Calu3 (cell line): ENCODE measurements at regions not wholly inside any gene's neighbourhood (a gene's known extent, or its start where the extent isn't known, plus 50 kb on each side); places are given as distances from the start of the nearest gene placed in this dataset.

ENCODE experiments used
- BruUV-seq: library from RNA; stranded (reverse); fragments of 400-500 nt; replicated peaks from 2 replicates; lab custom pipeline; 2021; lab: Mats Ljungman, UMichigan
- CTCF ChIA-PET: fragments of 300-600 bp; sonication (Branson Sonifier 250); formaldehyde crosslinking; loops from one replicate; lab custom pipeline; 2022; ENCODE audit warnings: antibody characterized with exemption; lab: Charles Lee
- DNase-seq: peaks from one replicate; pipeline ENCODE4 v3.0.0; 2022
- H3K27ac Mint-ChIP-seq: one replicate; pipeline ENCODE4 v1.8.0; 2022; ENCODE audit warnings: mixed read lengths; ENCODE audit not compliant: unreplicated experiment
- H3K27me3 Mint-ChIP-seq: one replicate; pipeline ENCODE4 v1.8.0; 2022; ENCODE audit warnings: mixed read lengths; ENCODE audit not compliant: unreplicated experiment
- H3K36me3 Mint-ChIP-seq: one replicate; pipeline ENCODE4 v1.8.0; 2022; ENCODE audit warnings: mild to moderate bottlenecking, moderate library complexity, mixed read lengths; ENCODE audit not compliant: insufficient read depth, unreplicated experiment
- H3K4me1 Mint-ChIP-seq: one replicate; pipeline ENCODE4 v1.8.0; 2022; ENCODE audit warnings: mild to moderate bottlenecking, low read depth, mixed read lengths; ENCODE audit not compliant: unreplicated experiment
- H3K4me3 Mint-ChIP-seq: one replicate; pipeline ENCODE4 v1.8.0; 2022; ENCODE audit warnings: mild to moderate bottlenecking, low read depth, moderate library complexity, mixed read lengths; ENCODE audit not compliant: unreplicated experiment
- H3K9me3 Mint-ChIP-seq: one replicate; pipeline ENCODE4 v1.8.0; 2022; ENCODE audit warnings: low read depth, mixed read lengths; ENCODE audit not compliant: unreplicated experiment
- intact Hi-C: fragments of 100-400 bp; cut with micrococcal nuclease; formaldehyde crosslinking; loops from one replicate; pipeline ENCODE4 v1.10.0; 2022; ENCODE audit not compliant: unreplicated experiment
- TF ChIP-seq, protein P1 (sequence below): fragments of 200-600 bp; IDR thresholded peaks from one replicate; pipeline ENCODE4 v1.8.0; 2022; ENCODE audit warnings: antibody characterized with exemption; ENCODE audit not compliant: unreplicated experiment

DNA sequence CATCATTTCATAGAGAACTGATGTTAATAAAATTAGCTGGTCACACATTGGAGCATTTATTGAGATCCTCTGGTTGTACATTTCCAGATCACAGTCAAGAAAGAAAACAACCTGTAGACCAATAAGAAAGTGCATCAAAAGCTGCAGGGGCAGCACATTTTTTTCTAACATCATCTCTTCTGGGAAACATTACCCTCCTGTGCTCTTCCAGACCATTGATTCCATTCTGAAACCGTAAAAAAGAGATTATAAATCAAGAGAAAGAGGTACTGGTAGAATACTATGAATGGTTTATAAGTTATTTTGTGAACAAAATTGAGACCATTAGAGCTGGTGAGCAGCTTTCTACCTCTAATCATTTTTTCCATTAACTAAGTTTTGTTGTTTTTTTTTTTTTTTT, 1548.2 kb upstream of the CELF4 start:
- Mint-ChIP-seq H3K27me3 (no peaks in the 10 kb centered on the region), H3K27ac (no peak overlapping the region), H3K4me3 (no peak overlapping the region), H3K9me3 (no peaks in the 10 kb centered on the region), H3K4me1 (no peaks in the 10 kb centered on the region), H3K36me3 (no peaks in the 10 kb centered on the region)
- no TSS peak for BruUV-seq
- TF ChIP-seq, protein P1, sequence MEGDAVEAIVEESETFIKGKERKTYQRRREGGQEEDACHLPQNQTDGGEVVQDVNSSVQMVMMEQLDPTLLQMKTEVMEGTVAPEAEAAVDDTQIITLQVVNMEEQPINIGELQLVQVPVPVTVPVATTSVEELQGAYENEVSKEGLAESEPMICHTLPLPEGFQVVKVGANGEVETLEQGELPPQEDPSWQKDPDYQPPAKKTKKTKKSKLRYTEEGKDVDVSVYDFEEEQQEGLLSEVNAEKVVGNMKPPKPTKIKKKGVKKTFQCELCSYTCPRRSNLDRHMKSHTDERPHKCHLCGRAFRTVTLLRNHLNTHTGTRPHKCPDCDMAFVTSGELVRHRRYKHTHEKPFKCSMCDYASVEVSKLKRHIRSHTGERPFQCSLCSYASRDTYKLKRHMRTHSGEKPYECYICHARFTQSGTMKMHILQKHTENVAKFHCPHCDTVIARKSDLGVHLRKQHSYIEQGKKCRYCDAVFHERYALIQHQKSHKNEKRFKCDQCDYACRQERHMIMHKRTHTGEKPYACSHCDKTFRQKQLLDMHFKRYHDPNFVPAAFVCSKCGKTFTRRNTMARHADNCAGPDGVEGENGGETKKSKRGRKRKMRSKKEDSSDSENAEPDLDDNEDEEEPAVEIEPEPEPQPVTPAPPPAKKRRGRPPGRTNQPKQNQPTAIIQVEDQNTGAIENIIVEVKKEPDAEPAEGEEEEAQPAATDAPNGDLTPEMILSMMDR, result no peak
- intact Hi-C loops, result no loop called here
- CTCF ChIA-PET, result interaction anchor here (0.7 kb wide), 1 partner anchor 121 kb away, joined by 3 read pairs; no protein-coding TSS in a partner anchor
- no peak for DNase-seq

GRCh38 chr18:39105104-39105503, 1539.5 kb upstream of the CELF4 start:
- intact Hi-C loops, result no loop called here
- no peak overlapping the region for H3K4me3 Mint-ChIP-seq
- TF ChIP-seq, protein P1, result no peak
- H3K9me3 Mint-ChIP-seq, result no peaks in the 10 kb centered on the region
- H3K4me1 Mint-ChIP-seq, result no peaks in the 10 kb centered on the region
- no peaks in the 10 kb centered on the region for H3K36me3 Mint-ChIP-seq
- CTCF ChIA-PET, result no interaction called here
- H3K27me3 Mint-ChIP-seq, result no peaks in the 10 kb centered on the region
- DNase-seq, result no peak
- no peak overlapping the region for H3K27ac Mint-ChIP-seq
- no TSS peak for BruUV-seq

GRCh38 chr18:39072970-39073369, 1507.4 kb upstream of the CELF4 start:
- H3K4me1 Mint-ChIP-seq, result no peaks in the 10 kb centered on the region
- no TSS peak for BruUV-seq
- H3K27ac Mint-ChIP-seq, result no peak overlapping the region
- no peaks in the 10 kb centered on the region for H3K36me3 Mint-ChIP-seq
- TF ChIP-seq, protein P1, result no peak
- no peak overlapping the region for H3K4me3 Mint-ChIP-seq
- H3K9me3 Mint-ChIP-seq, result peaks cover 2% of the 10 kb centered on the region
- CTCF ChIA-PET, result no interaction called here
- intact Hi-C loops, result no loop called here
- no peaks in the 10 kb centered on the region for H3K27me3 Mint-ChIP-seq
- no peak for DNase-seq

- Mint-ChIP-seq H3K9me3 (peaks cover 7% of the 10 kb centered on the region), H3K27me3 (no peaks in the 10 kb centered on the region), H3K27ac (no peak overlapping the region), H3K4me3 (no peak overlapping the region), H3K36me3 (no peaks in the 10 kb centered on the region), H3K4me1 (peaks cover 16% of the 10 kb centered on the region)
- CTCF ChIA-PET, result no interaction called here
- no TSS peak for BruUV-seq
- intact Hi-C loops, result no loop called here
- TF ChIP-seq, protein P1, result no peak
- no peak for DNase-seq
These were observed 1496.8 kb upstream of the CELF4 start for GRCh38 chr18:39062426-39062825.
